ENCODE measurements at regions not wholly inside any gene's neighbourhood (a gene's known extent, or its start where the extent isn't known, plus 50 kb on each side); places are given as distances from the start of the nearest gene placed in this dataset.
A peak's percentile ranks its signal among the peaks of the same experiment; 100 is the strongest.
"Not testable (repeated sequence)": the region's sequence is repeated elsewhere in the genome, so short reads cannot be mapped to it uniquely, and the experiment has no call there.

DNA sequence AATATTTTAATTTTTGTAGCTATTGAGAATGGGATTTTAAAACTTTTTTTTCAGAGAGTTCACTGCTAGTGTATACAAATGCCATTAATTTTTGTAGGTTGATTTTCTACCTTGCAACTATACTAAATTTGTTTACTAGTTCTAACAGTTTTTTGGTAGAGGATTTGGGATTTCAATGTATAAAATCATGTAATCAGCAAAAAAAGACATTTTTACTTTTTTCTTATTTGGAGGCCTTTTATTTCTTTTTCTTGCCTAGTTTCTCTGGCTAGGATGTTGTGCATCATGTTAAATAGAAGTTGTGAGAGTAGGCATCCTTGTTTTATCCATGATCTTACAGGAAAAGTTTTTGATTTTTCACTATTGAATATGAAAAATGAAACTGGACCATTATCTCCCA lies 602.9 kb upstream of the KIF2B start:
- no peaks in the 10 kb centered on the region for H3K27me3 ChIP-seq (ENCODE audit: insufficient read depth, poor library complexity, severe bottlenecking)
- no peaks in the 10 kb centered on the region for H3K4me1 ChIP-seq (ENCODE audit: insufficient read depth, poor library complexity, severe bottlenecking)
- no peak overlapping the region for H3K4me3 ChIP-seq (ENCODE audit: severe bottlenecking)
- ATAC-seq (ENCODE audit: low read depth) (no peak), DNase-seq (ENCODE audit: low spot score) (no peak)
- TF ChIP-seq, protein P1, sequence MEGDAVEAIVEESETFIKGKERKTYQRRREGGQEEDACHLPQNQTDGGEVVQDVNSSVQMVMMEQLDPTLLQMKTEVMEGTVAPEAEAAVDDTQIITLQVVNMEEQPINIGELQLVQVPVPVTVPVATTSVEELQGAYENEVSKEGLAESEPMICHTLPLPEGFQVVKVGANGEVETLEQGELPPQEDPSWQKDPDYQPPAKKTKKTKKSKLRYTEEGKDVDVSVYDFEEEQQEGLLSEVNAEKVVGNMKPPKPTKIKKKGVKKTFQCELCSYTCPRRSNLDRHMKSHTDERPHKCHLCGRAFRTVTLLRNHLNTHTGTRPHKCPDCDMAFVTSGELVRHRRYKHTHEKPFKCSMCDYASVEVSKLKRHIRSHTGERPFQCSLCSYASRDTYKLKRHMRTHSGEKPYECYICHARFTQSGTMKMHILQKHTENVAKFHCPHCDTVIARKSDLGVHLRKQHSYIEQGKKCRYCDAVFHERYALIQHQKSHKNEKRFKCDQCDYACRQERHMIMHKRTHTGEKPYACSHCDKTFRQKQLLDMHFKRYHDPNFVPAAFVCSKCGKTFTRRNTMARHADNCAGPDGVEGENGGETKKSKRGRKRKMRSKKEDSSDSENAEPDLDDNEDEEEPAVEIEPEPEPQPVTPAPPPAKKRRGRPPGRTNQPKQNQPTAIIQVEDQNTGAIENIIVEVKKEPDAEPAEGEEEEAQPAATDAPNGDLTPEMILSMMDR (IDR thresholded peaks at IDR 0.05; ENCODE audit: poor library complexity, severe bottlenecking) = no peak
- H3K9me3 ChIP-seq (ENCODE audit: severe bottlenecking) = no peaks in the 10 kb centered on the region
- H3K36me3 ChIP-seq (ENCODE audit: low read depth) = no peaks in the 10 kb centered on the region
- H3K27ac ChIP-seq (ENCODE audit: poor library complexity, severe bottlenecking) = no peak overlapping the region

DNA sequence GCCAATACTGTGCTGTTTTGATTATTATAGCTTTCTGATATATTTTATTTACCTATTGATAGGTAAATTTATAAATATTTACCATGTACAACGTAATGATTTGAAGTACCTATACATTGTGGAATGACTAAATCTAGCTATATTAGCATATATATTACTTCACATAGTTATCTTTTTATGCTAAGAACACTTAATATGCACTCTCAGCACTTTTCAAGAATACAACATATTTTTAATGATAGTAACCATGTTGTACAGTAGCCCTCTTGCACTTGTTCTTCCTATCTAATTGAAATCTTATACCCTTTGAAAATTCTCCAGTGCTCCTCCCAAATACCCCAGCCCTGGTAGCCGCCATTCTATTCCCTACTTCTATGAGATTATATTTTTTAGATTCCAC lies 604.0 kb upstream of the KIF2B start:
- Histone ChIP-seq H3K4me3 (ENCODE audit: severe bottlenecking) (no peak overlapping the region), H3K9me3 (ENCODE audit: severe bottlenecking) (no peaks in the 10 kb centered on the region), H3K4me1 (ENCODE audit: insufficient read depth, poor library complexity, severe bottlenecking) (no peaks in the 10 kb centered on the region), H3K27me3 (ENCODE audit: insufficient read depth, poor library complexity, severe bottlenecking) (no peaks in the 10 kb centered on the region), H3K27ac (ENCODE audit: poor library complexity, severe bottlenecking) (no peak overlapping the region), H3K36me3 (ENCODE audit: low read depth) (no peaks in the 10 kb centered on the region)
- DNase-seq (ENCODE audit: low spot score) = no peak
- TF ChIP-seq, protein P1 (IDR thresholded peaks at IDR 0.05; ENCODE audit: poor library complexity, severe bottlenecking) = no peak
- no peak for ATAC-seq (ENCODE audit: low read depth)

DNA sequence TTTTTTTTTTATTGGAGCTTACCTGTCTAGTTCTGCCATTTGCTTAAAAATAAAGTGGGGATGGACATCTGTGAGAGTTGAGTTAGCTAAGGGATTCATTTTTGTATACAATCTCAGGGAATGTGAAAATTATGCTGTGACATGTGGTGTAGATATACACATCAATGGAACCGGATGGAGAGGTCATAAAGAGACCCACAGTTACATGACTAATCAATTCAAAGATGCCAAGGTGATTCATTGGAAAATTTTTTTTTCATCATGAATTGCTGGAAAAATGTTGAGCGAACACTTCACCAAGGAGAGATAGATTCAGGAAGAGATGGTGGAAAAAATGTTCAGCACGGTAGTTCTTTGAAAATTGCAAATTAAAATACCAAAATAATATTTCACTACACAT lies 605.4 kb upstream of the KIF2B start:
- TF ChIP-seq, protein P1 (IDR thresholded peaks at IDR 0.05; ENCODE audit: poor library complexity, severe bottlenecking) = no peak
- Histone ChIP-seq H3K27ac (ENCODE audit: poor library complexity, severe bottlenecking) (no peak overlapping the region), H3K9me3 (ENCODE audit: severe bottlenecking) (no peaks in the 10 kb centered on the region), H3K36me3 (ENCODE audit: low read depth) (no peaks in the 10 kb centered on the region), H3K4me3 (ENCODE audit: severe bottlenecking) (no peak overlapping the region), H3K27me3 (ENCODE audit: insufficient read depth, poor library complexity, severe bottlenecking) (no peaks in the 10 kb centered on the region), H3K4me1 (ENCODE audit: insufficient read depth, poor library complexity, severe bottlenecking) (no peaks in the 10 kb centered on the region)
- DNase-seq (ENCODE audit: low spot score) = no peak
- ATAC-seq (ENCODE audit: low read depth) = peak; percentile 33; the same call in 1 of the 3 replicates

DNA sequence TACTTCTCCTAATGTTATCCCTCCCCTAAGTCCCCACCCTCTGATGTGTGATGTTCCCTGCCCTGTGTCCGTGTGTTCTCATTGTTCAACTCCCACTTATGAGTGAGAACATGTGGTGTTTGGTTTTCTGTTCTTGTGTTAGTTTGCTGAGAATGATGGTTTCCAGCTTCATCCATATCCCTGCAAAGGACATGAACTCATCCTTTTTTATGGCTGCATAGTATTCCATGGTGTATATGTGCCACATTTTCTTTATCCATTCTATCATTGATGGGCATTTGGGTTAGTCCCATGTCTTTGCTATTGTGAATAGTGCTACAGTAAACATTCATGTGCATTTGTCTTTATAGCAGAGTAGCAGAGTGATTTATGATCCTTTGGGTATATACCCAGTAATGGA lies 613.8 kb upstream of the KIF2B start:
- not testable (repeated sequence) for H3K36me3 ChIP-seq (ENCODE audit: low read depth); H3K4me3 ChIP-seq (ENCODE audit: severe bottlenecking); H3K9me3 ChIP-seq (ENCODE audit: severe bottlenecking); H3K4me1 ChIP-seq (ENCODE audit: insufficient read depth, poor library complexity, severe bottlenecking); H3K27me3 ChIP-seq (ENCODE audit: insufficient read depth, poor library complexity, severe bottlenecking); ATAC-seq (ENCODE audit: low read depth); H3K27ac ChIP-seq (ENCODE audit: poor library complexity, severe bottlenecking); DNase-seq (ENCODE audit: low spot score)

DNA sequence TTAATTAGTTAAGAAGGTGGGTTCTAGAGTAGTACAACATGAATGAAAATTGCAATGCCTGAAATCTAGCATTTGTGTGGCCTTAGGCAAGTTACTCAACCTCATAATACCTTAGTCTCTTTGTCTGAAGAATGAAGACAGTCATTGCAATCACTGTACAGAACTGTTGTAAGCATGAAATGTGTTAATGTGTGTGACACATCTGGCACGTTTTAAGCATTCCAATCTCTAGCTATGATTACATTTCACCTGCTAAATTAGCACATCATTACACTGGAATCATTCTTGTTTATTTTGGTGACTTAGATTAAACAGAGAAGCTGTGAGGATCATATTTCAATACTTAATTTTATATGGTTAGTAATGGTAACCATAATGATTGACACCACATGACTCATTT lies 629.7 kb upstream of the KIF2B start:
- H3K27me3 ChIP-seq (ENCODE audit: insufficient read depth, poor library complexity, severe bottlenecking) = no peaks in the 10 kb centered on the region
- H3K9me3 ChIP-seq (ENCODE audit: severe bottlenecking) = no peaks in the 10 kb centered on the region
- TF ChIP-seq, protein P1 (IDR thresholded peaks at IDR 0.05; ENCODE audit: poor library complexity, severe bottlenecking) = no peak
- DNase-seq (ENCODE audit: low spot score) (no peak), ATAC-seq (ENCODE audit: low read depth) (peak; percentile 29; the same call in 2 of the 3 replicates)
- no peaks in the 10 kb centered on the region for H3K36me3 ChIP-seq (ENCODE audit: low read depth)
- no peaks in the 10 kb centered on the region for H3K4me1 ChIP-seq (ENCODE audit: insufficient read depth, poor library complexity, severe bottlenecking)
- no peak overlapping the region for H3K27ac ChIP-seq (ENCODE audit: poor library complexity, severe bottlenecking)
- no peak overlapping the region for H3K4me3 ChIP-seq (ENCODE audit: severe bottlenecking)

Measured in RWPE2 (cell line).